Suprapubic skin (tissue), 4 donors: ENCODE measurements at regions not wholly inside any gene's neighbourhood (a gene's known extent, or its start where the extent isn't known, plus 50 kb on each side); places are given as distances from the start of the nearest gene placed in this dataset.

ENCODE experiments used
- DNase-seq, 2 donors: peaks; one replicate each; pipeline ENCODE4 v3.0.0-alpha.2; 2019; ENCODE audit warnings: low spot score in 2 of 2
- H3K27ac ChIP-seq: fragments of 200-600 bp; sonication (generic); one replicate; pipeline ENCODE4 v1.5.1; 2019
- H3K27me3 ChIP-seq: fragments of 200-600 bp; sonication (generic); one replicate; pipeline ENCODE4 v1.5.1; 2019
- H3K36me3 ChIP-seq: fragments of 200-600 bp; sonication (generic); one replicate; pipeline ENCODE4 v1.5.1; 2019
- H3K4me1 ChIP-seq: fragments of 200-600 bp; sonication (generic); one replicate; pipeline ENCODE4 v1.5.1; 2019
- H3K4me3 ChIP-seq: fragments of 200-600 bp; sonication (generic); one replicate; pipeline ENCODE4 v1.5.1; 2019; ENCODE audit warnings: mild to moderate bottlenecking
- H3K9me3 ChIP-seq: fragments of 200-600 bp; sonication (generic); one replicate; pipeline ENCODE4 v1.5.1; 2019
- CTCF ChIP-seq, 2 donors: fragments of 200-600 bp in 1 of 2; fragments of 450-650 bp in 1 of 2; sonication (generic) in 1 of 2; IDR thresholded peaks; one replicate each; pipeline ENCODE4 v1.5.1; 2016 to 2019; ENCODE audit warnings: antibody characterized with exemption in 2 of 2, mild to moderate bottlenecking in 1 of 2, moderate library complexity in 1 of 2
- EP300 ChIP-seq: sonication (generic); formaldehyde crosslinking; IDR thresholded peaks from one replicate; pipeline ENCODE4 v1.6.1; 2017; ENCODE audit warnings: antibody characterized with exemption
- POLR2A ChIP-seq, 2 donors: fragments of 450-650 bp; IDR thresholded peaks; one replicate each; pipeline ENCODE4 v1.6.1; 2017; ENCODE audit warnings: antibody characterized with exemption in 2 of 2, mild to moderate bottlenecking in 2 of 2, moderate library complexity in 2 of 2
- POLR2AphosphoS5 ChIP-seq, 3 donors: sonication (generic); formaldehyde crosslinking; IDR thresholded peaks; one replicate each; pipeline ENCODE4 v1.6.1; 2017; ENCODE audit warnings: antibody characterized with exemption in 3 of 3
- WGBS: methylation state at CpG from one replicate; pipeline ENCODE4 v1.1.5; 2018; 5-methylcytosine and 5-hydroxymethylcytosine counted together

DNA sequence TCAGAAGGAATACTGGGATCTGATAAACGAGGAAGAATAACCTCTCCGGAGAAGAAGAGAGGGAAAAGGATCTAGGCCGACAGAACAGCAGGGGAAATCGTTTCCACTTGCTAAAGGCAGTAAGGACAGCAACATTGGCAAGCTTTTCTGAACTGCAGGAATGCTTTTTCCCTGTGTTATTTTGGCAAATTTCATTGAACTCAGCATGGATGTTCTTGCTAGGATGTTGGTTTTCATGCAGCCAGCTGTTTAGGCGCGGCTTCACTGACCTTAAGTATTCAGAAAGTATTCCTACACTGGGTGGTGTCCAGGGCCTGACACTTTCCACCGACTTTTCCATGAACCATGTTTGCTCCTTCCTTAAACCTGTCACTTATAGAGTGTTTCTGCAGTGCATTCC is 489.7 kb downstream of the CNTN3 start:
- no peak overlapping the region for H3K27ac ChIP-seq
- DNase-seq, result no peak
- no peaks in the 10 kb centered on the region for H3K4me1 ChIP-seq
- WGBS, result 76% methylated on average over 7 of the region's 7 CpGs
- no peaks in the 10 kb centered on the region for H3K36me3 ChIP-seq
- no peak for TF ChIP-seq CTCF (IDR thresholded peaks at IDR 0.05)
- no peak for TF ChIP-seq POLR2A (IDR thresholded peaks at IDR 0.05)
- TF ChIP-seq POLR2AphosphoS5 (IDR thresholded peaks at IDR 0.05), result no peak
- TF ChIP-seq EP300, result no peak
- H3K9me3 ChIP-seq, result no peaks in the 10 kb centered on the region
- H3K27me3 ChIP-seq, result no peaks in the 10 kb centered on the region
- no peak overlapping the region for H3K4me3 ChIP-seq

- TF ChIP-seq POLR2A (IDR thresholded peaks at IDR 0.05) (no peak), CTCF (IDR thresholded peaks at IDR 0.05) (no peak), EP300 (no peak)
- WGBS, result 49% methylated on average over 3 of the region's 3 CpGs
- H3K36me3 ChIP-seq, result no peaks in the 10 kb centered on the region
- no peaks in the 10 kb centered on the region for H3K27me3 ChIP-seq
- no peaks in the 10 kb centered on the region for H3K9me3 ChIP-seq
- DNase-seq, result no peak
- H3K27ac ChIP-seq, result no peak overlapping the region
- H3K4me1 ChIP-seq, result no peaks in the 10 kb centered on the region
- no peak overlapping the region for H3K4me3 ChIP-seq
These were observed 492.2 kb downstream of the CNTN3 start for GRCh38 chr3:74122281-74122680.

DNA sequence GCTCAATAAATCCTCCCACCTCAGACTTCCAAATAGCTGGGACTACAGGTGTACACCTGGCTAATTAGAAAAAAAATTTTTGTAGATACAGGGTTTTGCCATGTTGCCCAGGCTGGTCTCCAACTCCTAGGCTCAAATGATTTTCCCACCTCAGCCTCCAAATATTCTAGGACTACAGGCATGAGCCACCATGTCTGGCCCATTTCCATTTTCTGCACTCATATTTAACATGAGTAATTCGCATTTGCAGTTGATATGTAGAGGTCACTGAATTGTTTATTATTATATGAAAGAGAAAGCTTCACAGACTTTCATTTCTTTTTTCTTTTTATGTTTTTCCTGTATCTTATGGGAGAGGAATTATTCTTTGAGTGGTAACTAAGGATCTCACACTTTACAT is 492.7 kb downstream of the CNTN3 start:
- TF ChIP-seq CTCF (IDR thresholded peaks at IDR 0.05) (no peak), EP300 (no peak), POLR2AphosphoS5 (IDR thresholded peaks at IDR 0.05) (no peak), POLR2A (IDR thresholded peaks at IDR 0.05) (no peak)
- Histone ChIP-seq H3K9me3 (no peaks in the 10 kb centered on the region), H3K36me3 (no peaks in the 10 kb centered on the region), H3K27ac (no peak overlapping the region), H3K27me3 (no peaks in the 10 kb centered on the region), H3K4me3 (no peak overlapping the region), H3K4me1 (no peaks in the 10 kb centered on the region)
- WGBS, result 66% methylated on average over 1 of the region's 1 CpG
- no peak for DNase-seq

GRCh38 chr3:74119221-74119620 is 494.5 kb upstream of the PDZRN3 start:
- WGBS, result 67% methylated on average over 1 of the region's 1 CpG
- Histone ChIP-seq H3K27me3 (no peaks in the 10 kb centered on the region), H3K4me1 (no peaks in the 10 kb centered on the region), H3K36me3 (no peaks in the 10 kb centered on the region), H3K9me3 (no peaks in the 10 kb centered on the region), H3K4me3 (no peak overlapping the region), H3K27ac (no peak overlapping the region)
- DNase-seq, result no peak
- no peak for TF ChIP-seq POLR2AphosphoS5 (IDR thresholded peaks at IDR 0.05)
- TF ChIP-seq CTCF (IDR thresholded peaks at IDR 0.05), result no peak
- TF ChIP-seq EP300, result no peak
- TF ChIP-seq POLR2A (IDR thresholded peaks at IDR 0.05), result no peak

GRCh38 chr3:74115906-74116305 is 491.2 kb upstream of the PDZRN3 start:
- TF ChIP-seq POLR2AphosphoS5 (IDR thresholded peaks at IDR 0.05), result no peak
- TF ChIP-seq EP300, result no peak
- no peak for TF ChIP-seq POLR2A (IDR thresholded peaks at IDR 0.05)
- no peak for TF ChIP-seq CTCF (IDR thresholded peaks at IDR 0.05)
- H3K9me3 ChIP-seq, result no peaks in the 10 kb centered on the region
- H3K4me3 ChIP-seq, result no peak overlapping the region
- no peaks in the 10 kb centered on the region for H3K27me3 ChIP-seq
- no peaks in the 10 kb centered on the region for H3K36me3 ChIP-seq
- H3K27ac ChIP-seq, result no peak overlapping the region
- no peaks in the 10 kb centered on the region for H3K4me1 ChIP-seq
- DNase-seq, result no peak
- 89% methylated on average over 3 of the region's 3 CpGs for WGBS
